ENCODE measurements at regions not wholly inside any gene's neighbourhood (a gene's known extent, or its start where the extent isn't known, plus 50 kb on each side); places are given as distances from the start of the nearest gene placed in this dataset.

GRCh38 chr11:133692126-133692934 is 153.0 kb downstream of the SPATA19 start:
- Histone ChIP-seq H3K4me1 (ENCODE audit: control insufficient read depth, insufficient read depth, low read length) (no peaks in the 10 kb centered on the region), H3K27me3 (ENCODE audit: control insufficient read depth, insufficient read depth, low read length) (no peaks in the 10 kb centered on the region), H3K9me3 (ENCODE audit: control insufficient read depth, insufficient read depth, low read depth, low read length) (no peaks in the 10 kb centered on the region), H3K4me3 (ENCODE audit: low read depth in 2 of 2, low read length in 2 of 2) (no peak overlapping the region), H3K36me3 (ENCODE audit: control insufficient read depth, insufficient read depth, low read length) (no peaks in the 10 kb centered on the region), H3K27ac (ENCODE audit: low read length) (no peak overlapping the region)
- POLR2A ChIA-PET = no interaction called here
- CTCF ChIA-PET = no interaction called here
- BruUV-seq (replicated peaks) = no TSS peak
- intact Hi-C loops (cut with micrococcal nuclease; ENCODE audit: unreplicated experiment) = no loop called here
- in situ Hi-C loops (cut with HindIII; ENCODE audit: low pct_unique_long_range_greater_than_20kb, low sequenced_read_pairs) = no loop called here
- TF ChIP-seq TCF7L2 (IDR thresholded peaks at IDR 0.05; ENCODE audit: low read depth, low read length) (no peak), POLR2AphosphoS5 (IDR thresholded peaks at IDR 0.05; ENCODE audit: low read depth, low read length) (no peak), SIN3A (IDR thresholded peaks at IDR 0.05; ENCODE audit: borderline replicate concordance, insufficient read depth, low read depth, low read length) (no peak)
- TF ChIP-seq, protein P1, sequence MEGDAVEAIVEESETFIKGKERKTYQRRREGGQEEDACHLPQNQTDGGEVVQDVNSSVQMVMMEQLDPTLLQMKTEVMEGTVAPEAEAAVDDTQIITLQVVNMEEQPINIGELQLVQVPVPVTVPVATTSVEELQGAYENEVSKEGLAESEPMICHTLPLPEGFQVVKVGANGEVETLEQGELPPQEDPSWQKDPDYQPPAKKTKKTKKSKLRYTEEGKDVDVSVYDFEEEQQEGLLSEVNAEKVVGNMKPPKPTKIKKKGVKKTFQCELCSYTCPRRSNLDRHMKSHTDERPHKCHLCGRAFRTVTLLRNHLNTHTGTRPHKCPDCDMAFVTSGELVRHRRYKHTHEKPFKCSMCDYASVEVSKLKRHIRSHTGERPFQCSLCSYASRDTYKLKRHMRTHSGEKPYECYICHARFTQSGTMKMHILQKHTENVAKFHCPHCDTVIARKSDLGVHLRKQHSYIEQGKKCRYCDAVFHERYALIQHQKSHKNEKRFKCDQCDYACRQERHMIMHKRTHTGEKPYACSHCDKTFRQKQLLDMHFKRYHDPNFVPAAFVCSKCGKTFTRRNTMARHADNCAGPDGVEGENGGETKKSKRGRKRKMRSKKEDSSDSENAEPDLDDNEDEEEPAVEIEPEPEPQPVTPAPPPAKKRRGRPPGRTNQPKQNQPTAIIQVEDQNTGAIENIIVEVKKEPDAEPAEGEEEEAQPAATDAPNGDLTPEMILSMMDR (IDR thresholded peaks at IDR 0.05) = no peak
- TF ChIP-seq, protein P2, sequence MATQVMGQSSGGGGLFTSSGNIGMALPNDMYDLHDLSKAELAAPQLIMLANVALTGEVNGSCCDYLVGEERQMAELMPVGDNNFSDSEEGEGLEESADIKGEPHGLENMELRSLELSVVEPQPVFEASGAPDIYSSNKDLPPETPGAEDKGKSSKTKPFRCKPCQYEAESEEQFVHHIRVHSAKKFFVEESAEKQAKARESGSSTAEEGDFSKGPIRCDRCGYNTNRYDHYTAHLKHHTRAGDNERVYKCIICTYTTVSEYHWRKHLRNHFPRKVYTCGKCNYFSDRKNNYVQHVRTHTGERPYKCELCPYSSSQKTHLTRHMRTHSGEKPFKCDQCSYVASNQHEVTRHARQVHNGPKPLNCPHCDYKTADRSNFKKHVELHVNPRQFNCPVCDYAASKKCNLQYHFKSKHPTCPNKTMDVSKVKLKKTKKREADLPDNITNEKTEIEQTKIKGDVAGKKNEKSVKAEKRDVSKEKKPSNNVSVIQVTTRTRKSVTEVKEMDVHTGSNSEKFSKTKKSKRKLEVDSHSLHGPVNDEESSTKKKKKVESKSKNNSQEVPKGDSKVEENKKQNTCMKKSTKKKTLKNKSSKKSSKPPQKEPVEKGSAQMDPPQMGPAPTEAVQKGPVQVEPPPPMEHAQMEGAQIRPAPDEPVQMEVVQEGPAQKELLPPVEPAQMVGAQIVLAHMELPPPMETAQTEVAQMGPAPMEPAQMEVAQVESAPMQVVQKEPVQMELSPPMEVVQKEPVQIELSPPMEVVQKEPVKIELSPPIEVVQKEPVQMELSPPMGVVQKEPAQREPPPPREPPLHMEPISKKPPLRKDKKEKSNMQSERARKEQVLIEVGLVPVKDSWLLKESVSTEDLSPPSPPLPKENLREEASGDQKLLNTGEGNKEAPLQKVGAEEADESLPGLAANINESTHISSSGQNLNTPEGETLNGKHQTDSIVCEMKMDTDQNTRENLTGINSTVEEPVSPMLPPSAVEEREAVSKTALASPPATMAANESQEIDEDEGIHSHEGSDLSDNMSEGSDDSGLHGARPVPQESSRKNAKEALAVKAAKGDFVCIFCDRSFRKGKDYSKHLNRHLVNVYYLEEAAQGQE (IDR thresholded peaks at IDR 0.05; ENCODE audit: insufficient read depth in 1 of 2, low read depth in 2 of 2, low read length in 1 of 2) = no peak
- DNase-seq (ENCODE audit: low read depth, low spot score) (no peak), ATAC-seq (no peak)

- in situ Hi-C loops (cut with HindIII; ENCODE audit: low pct_unique_long_range_greater_than_20kb, low sequenced_read_pairs) = no loop called here
- Histone ChIP-seq H3K27ac (ENCODE audit: low read length) (no peak overlapping the region), H3K27me3 (ENCODE audit: control insufficient read depth, insufficient read depth, low read length) (no peaks in the 10 kb centered on the region), H3K4me3 (ENCODE audit: low read depth in 2 of 2, low read length in 2 of 2) (no peak overlapping the region), H3K9me3 (ENCODE audit: control insufficient read depth, insufficient read depth, low read depth, low read length) (no peaks in the 10 kb centered on the region), H3K4me1 (ENCODE audit: control insufficient read depth, insufficient read depth, low read length) (no peaks in the 10 kb centered on the region), H3K36me3 (ENCODE audit: control insufficient read depth, insufficient read depth, low read length) (no peaks in the 10 kb centered on the region)
- DNase-seq (ENCODE audit: low read depth, low spot score) = no peak
- CTCF ChIA-PET = no interaction called here
- no peak for ATAC-seq
- intact Hi-C loops (cut with micrococcal nuclease; ENCODE audit: unreplicated experiment) = no loop called here
- POLR2A ChIA-PET = no interaction called here
- TF ChIP-seq POLR2AphosphoS5 (IDR thresholded peaks at IDR 0.05; ENCODE audit: low read depth, low read length) (no peak), TCF7L2 (IDR thresholded peaks at IDR 0.05; ENCODE audit: low read depth, low read length) (no peak), SIN3A (IDR thresholded peaks at IDR 0.05; ENCODE audit: borderline replicate concordance, insufficient read depth, low read depth, low read length) (no peak)
- TF ChIP-seq, protein P2 (IDR thresholded peaks at IDR 0.05; ENCODE audit: insufficient read depth in 1 of 2, low read depth in 2 of 2, low read length in 1 of 2) = no peak
- TF ChIP-seq, protein P1 (IDR thresholded peaks at IDR 0.05) = no peak
- BruUV-seq (replicated peaks) = no TSS peak
Measured at GRCh38 chr11:133687781-133688180, 155.5 kb upstream of the OPCML start.

Data from Panc1 (cell line).